ENCODE measurements at regions not wholly inside any gene's neighbourhood (a gene's known extent, or its start where the extent isn't known, plus 50 kb on each side); places are given as distances from the start of the nearest gene placed in this dataset.
"Not testable (repeated sequence)": the region's sequence is repeated elsewhere in the genome, so short reads cannot be mapped to it uniquely, and the experiment has no call there.

- no peak for DNase-seq (ENCODE audit: low read depth in 3 of 3)
Observed at GRCh38 chr2:195164930-195165329, 492.1 kb upstream of the SLC39A10 start.

- no peak for DNase-seq (ENCODE audit: low read depth in 3 of 3)
Observed at GRCh38 chr2:195162918-195163317, 494.1 kb upstream of the SLC39A10 start.

- DNase-seq (ENCODE audit: low read depth in 3 of 3) = no peak
Observed at GRCh38 chr2:195162194-195162593, 494.8 kb upstream of the SLC39A10 start.

GRCh38 chr2:195160963-195161362 lies 496.1 kb upstream of the SLC39A10 start:
- no peak for DNase-seq (ENCODE audit: low read depth in 3 of 3)

GRCh38 chr2:195151711-195152110 lies 505.3 kb upstream of the SLC39A10 start:
- DNase-seq (ENCODE audit: low read depth in 3 of 3) = no peak

- no peak for DNase-seq (ENCODE audit: low read depth in 3 of 3)
Observed at GRCh38 chr2:195150819-195151218, 506.2 kb upstream of the SLC39A10 start.

GRCh38 chr2:195148004-195148403 lies 509.0 kb upstream of the SLC39A10 start:
- DNase-seq (ENCODE audit: low read depth in 3 of 3) = no peak

- no peak for DNase-seq (ENCODE audit: low read depth in 3 of 3)
Observed at GRCh38 chr2:195146761-195147541, 510.1 kb upstream of the SLC39A10 start.

GRCh38 chr2:195138435-195138834 lies 518.6 kb upstream of the SLC39A10 start:
- DNase-seq (ENCODE audit: low read depth in 3 of 3) = no peak

GRCh38 chr2:195125889-195126288 lies 531.1 kb upstream of the SLC39A10 start:
- DNase-seq (ENCODE audit: low read depth in 3 of 3) = not testable (repeated sequence)

GRCh38 chr2:195124391-195125079 lies 532.5 kb upstream of the SLC39A10 start:
- DNase-seq (ENCODE audit: low read depth in 3 of 3) = no peak

- no peak for DNase-seq (ENCODE audit: low read depth in 3 of 3)
Observed at GRCh38 chr2:195122653-195123052, 534.4 kb upstream of the SLC39A10 start.

- no peak for DNase-seq (ENCODE audit: low read depth in 3 of 3)
Observed at GRCh38 chr2:195121341-195121740, 535.7 kb upstream of the SLC39A10 start.

GRCh38 chr2:195119231-195119630 lies 537.8 kb upstream of the SLC39A10 start:
- no peak for DNase-seq (ENCODE audit: low read depth in 3 of 3)

GRCh38 chr2:195118276-195118675 lies 538.8 kb upstream of the SLC39A10 start:
- DNase-seq (ENCODE audit: low read depth in 3 of 3) = no peak

- no peak for DNase-seq (ENCODE audit: low read depth in 3 of 3)
Observed at GRCh38 chr2:195117011-195117410, 540.0 kb upstream of the SLC39A10 start.

- DNase-seq (ENCODE audit: low read depth in 3 of 3) = no peak
Observed at GRCh38 chr2:195115738-195116137, 541.3 kb upstream of the SLC39A10 start.

- DNase-seq (ENCODE audit: low read depth in 3 of 3) = no peak
Observed at GRCh38 chr2:195108182-195108581, 548.8 kb upstream of the SLC39A10 start.

- DNase-seq (ENCODE audit: low read depth in 3 of 3) = no peak
Observed at GRCh38 chr2:195106681-195107380, 550.2 kb upstream of the SLC39A10 start.

GRCh38 chr2:195105581-195105980 lies 551.4 kb upstream of the SLC39A10 start:
- no peak for DNase-seq (ENCODE audit: low read depth in 3 of 3)

GRCh38 chr2:195094330-195094729 lies 562.7 kb upstream of the SLC39A10 start:
- DNase-seq (ENCODE audit: low read depth in 3 of 3) = no peak

GRCh38 chr2:195092341-195092740 lies 564.7 kb upstream of the SLC39A10 start:
- no peak for DNase-seq (ENCODE audit: low read depth in 3 of 3)

- DNase-seq (ENCODE audit: low read depth in 3 of 3) = not testable (repeated sequence)
Observed at GRCh38 chr2:195072806-195073205, 584.2 kb upstream of the SLC39A10 start.

All from stimulated activated CD4-positive, alpha-beta T cell treated with anti-CD3 and anti-CD28 coated beads, TNF-alpha, amount 100 ng/mL, for 24 hours (primary cell).